UCSD-AML1 (cell line): ENCODE measurements at regions not wholly inside any gene's neighbourhood (a gene's known extent, or its start where the extent isn't known, plus 50 kb on each side); places are given as distances from the start of the nearest gene placed in this dataset.

Experiments
- DNase-seq: peaks from one replicate; lab custom pipeline; 2025; ENCODE audit not compliant: unreplicated experiment; lab: John Stamatoyannopoulos, UW

DNA sequence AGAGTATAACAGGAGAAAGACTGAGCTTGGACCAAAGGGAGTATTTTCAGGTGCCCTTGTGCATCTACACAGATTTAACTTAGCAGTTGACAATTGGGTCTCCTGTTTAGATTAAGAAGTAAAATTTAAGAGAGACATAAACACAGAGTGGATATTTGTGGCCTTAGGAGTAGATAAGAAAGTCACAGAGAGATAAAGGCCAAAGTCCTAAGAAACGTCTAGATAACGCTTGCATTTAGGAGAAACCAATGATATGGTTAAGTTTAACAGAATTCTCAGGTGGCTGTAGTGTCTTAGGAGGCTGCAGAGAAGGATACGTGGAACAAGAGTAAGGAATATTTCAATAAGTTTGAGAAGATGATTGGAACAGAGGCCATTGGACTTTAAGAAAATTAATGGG lies 155.0 kb upstream of the DAB2 start:
- no peak for DNase-seq

DNA sequence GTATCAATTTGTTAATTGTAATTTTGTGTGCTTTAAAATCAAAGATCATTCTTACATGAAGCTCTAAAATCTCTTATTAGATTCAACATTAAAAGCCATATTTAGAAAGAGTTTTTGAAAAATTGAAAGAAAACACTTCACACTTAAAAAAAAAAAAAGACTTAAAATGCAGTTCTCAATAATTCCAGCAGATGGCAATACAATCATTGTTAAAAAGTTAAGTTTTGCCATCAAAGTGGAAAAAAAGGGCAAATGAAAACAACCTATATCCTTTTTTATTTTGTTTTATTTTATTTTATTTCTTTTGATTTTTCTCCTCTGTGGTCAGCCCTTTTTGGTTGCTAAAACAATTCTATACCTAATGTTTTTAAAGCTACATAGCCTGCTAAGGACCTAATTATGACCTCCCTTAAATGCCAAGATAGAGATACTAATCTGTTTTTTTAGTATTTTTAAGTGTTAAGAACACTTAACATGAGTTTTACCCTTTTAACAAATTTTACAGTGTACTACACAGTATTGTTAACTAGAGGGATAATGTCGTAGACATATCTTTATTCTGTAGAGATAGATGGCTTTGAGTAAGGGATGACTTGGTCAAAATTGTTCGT lies 154.2 kb upstream of the DAB2 start:
- DNase-seq: no peak

DNA sequence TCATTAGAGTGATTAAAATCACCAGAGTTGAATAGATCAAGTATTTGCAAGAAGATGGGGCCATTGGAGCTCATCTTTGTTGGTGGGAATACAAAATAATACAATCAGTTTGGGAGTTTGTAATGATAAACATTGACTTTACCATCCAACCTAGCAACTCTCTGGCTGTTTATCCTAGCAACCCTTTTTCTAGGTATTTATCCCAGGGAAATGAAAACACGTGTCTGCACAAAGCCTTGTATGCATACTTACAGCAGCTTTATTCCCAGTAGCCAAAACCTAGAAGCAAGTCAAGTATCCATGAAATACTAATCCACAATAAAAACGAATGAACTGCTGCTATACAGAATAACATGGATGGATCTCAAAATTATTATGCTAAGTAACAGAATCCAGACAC lies 152.7 kb upstream of the DAB2 start:
- DNase-seq: no peak

- DNase-seq: no peak
Measured at GRCh38 chr5:39570403-39571027, 145.7 kb upstream of the DAB2 start.

DNA sequence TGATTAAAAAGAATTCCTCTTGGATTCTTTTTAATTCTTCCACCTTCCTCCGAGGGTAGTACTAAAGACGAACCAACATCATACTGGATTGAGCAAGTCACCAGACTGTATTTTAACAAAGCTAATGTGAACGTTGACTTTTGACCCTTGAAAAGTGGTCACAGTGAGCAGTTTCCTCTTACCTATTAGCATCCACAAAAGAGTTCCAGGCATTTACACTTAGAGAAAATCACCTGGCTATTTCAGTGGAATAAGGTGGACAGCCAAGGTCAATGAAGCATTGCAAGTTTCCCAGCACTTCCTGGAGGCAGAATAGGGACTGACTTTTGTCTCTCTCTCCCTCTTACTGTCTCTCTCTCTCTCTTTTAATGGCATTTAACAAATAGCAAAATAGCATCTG lies 145.1 kb upstream of the DAB2 start:
- DNase-seq: no peak

DNA sequence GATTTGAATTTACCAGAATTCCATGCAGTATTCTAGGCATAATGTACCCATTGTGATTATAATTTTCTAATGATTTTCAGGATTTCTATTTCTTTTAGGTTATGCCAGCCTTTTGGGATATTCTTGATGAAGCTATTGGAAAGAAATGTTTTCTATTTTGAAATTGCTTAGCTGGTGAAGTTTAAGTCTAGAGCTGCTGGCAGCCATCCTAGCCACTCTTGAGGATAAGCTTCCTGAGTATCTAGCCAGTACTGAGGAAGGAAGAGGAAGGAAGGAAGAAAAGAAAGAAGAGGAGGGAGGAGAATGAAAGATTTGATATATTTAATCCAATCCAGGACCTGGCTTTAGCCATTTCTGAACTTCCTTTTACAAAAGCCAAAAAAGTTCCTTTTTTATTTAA lies 142.1 kb upstream of the DAB2 start:
- no peak for DNase-seq

DNA sequence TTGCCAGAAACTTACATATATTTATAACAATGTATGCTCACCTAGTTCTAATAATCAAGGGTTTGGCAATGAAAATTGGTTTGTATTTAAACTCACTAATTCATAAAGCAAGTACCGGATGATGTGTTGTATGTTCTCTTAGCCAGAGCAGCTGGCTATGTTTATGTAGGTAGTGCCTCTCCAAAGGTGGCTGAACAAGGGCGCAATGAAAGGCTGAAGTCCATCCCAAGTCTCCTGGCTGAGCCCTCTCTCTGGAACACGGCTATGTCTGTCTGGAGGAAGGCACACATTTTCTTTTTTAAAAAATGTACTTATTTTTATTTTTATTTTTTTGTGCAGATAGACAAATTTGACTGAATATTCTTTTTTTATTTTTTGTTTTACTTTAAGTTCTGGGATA lies 141.2 kb upstream of the DAB2 start:
- DNase-seq: no peak

- DNase-seq: no peak
Measured at GRCh38 chr5:39561421-39561820, 136.6 kb upstream of the DAB2 start.

DNA sequence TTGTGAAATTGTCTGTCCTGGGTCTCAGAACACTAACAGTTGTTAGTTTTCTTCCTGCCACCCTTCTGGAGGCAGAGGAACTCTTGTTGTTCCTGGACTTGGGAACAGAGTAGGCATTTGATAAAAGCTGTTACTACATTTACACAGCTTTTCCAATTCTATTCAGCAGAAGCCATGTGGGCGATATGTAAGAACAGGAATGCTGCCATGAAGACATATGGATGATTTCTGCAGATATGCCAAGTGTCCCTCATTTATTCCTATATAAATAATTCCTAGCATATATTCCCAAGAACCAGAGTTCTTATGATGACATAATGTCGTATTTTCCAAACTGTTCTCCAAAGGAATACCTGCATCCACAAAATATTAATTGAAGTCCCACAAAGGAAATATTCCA lies 135.9 kb upstream of the DAB2 start:
- no peak for DNase-seq

- no peak for DNase-seq
Measured at GRCh38 chr5:39559923-39560322, 135.1 kb upstream of the DAB2 start.

GRCh38 chr5:39558541-39558940 lies 133.8 kb upstream of the DAB2 start:
- no peak for DNase-seq

DNA sequence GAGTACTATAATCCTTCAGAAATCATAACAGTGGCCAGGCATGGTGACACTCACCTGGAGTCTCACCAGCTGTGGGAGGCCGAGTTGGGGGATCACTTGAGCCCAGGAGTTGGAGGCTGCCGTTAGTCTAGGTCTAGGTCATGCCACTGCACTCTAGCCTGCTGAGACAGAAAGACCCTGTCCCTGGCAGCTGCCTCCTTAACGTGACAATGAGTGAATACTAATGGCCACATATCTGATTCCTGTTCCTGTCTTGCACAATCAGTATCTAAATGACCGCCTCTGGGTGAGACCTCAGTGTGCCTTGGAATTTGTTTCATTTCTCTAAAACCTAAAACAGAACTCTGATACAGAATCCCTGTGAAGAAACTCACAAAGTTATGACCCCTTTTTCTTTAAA lies 131.0 kb upstream of the DAB2 start:
- DNase-seq: no peak

DNA sequence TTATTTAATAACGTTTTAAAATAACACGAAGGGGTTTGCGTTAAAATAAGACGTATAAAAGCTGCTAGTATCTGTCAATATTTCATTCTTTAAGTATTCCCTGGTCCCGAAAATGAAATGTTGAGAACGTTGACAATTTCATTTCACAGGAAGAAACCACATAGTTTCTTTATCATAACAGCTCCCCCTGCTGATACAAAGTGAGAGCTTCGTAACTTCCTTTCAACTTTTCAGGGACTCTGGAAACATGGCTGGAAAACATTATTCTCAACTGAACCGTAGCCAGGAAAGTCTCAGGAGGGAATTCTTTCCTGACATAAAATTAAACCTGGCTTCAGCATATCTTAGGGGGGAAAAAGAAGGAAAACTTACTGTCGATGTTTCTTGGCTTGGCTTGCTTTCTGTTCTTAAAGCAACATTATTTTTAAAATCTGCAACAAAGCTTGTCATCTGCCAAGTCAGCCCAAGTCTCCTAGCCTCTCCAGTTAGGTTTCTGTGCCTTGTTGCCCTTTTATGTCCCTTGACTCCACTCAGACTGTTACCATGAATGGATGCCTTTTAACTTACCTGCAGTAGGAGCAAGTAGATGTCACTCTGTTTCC lies 122.9 kb upstream of the DAB2 start:
- DNase-seq: no peak

GRCh38 chr5:39544941-39545340 lies 120.2 kb upstream of the DAB2 start:
- DNase-seq: no peak

DNA sequence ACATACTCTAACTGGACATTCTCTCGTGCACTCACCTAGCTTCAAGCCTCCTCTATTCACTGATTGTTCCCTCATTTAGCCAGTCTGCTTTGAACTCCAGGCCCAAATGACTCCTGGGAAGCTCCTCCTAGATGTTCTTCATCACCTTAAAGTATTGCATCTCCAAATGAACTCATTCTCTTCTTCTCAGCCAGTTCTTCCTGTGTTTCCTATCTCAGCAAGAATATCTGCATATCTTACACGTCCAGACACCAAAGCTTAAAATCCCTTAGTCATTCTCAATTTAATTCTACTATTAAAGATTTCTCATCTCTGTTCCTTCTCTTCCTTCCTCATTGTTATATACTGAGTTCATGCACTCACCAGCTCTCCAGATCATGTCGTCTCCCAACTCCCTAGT lies 118.6 kb upstream of the DAB2 start:
- no peak for DNase-seq

- no peak for DNase-seq
Measured at GRCh38 chr5:39542511-39543285, 117.9 kb upstream of the DAB2 start.

GRCh38 chr5:39541920-39542319 lies 117.1 kb upstream of the DAB2 start:
- no peak for DNase-seq

DNA sequence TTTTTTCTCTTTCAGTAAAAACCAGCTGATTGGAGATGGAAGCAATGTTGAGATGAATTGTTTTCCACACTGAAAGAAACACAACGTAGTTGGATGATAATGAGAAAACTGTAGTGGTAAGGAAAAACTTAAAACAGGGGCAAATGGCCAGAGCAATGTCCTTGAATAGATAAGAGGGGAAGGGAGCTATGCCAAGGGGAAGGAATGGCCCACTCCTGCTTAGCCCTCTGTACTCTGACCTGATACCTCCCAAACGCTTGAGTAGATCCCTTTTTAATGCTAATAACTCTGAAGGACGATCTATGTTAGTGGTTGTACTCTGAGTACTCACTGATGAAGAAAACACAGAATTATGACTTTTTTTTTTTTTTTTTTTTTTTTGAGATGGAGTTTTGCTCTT lies 114.7 kb upstream of the DAB2 start:
- no peak for DNase-seq

DNA sequence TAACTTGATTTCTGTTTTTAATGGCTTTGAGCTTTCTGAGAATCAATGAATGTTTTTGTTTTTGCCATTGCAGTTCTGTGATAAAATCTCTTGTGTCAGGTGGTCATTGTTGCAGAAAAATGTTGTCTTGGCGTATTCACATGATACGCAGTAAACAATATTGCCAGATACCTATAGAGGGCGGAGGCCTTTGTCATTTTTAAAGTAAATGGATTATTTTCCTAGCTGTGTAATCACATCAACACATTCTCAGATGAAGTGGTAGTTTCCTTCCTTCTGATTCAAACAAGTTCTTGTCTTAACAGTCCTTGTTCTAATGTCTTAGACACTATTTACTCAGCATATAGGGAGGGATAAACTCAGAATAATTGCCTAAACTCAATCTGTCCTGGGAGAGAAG lies 109.9 kb upstream of the DAB2 start:
- DNase-seq: no peak

DNA sequence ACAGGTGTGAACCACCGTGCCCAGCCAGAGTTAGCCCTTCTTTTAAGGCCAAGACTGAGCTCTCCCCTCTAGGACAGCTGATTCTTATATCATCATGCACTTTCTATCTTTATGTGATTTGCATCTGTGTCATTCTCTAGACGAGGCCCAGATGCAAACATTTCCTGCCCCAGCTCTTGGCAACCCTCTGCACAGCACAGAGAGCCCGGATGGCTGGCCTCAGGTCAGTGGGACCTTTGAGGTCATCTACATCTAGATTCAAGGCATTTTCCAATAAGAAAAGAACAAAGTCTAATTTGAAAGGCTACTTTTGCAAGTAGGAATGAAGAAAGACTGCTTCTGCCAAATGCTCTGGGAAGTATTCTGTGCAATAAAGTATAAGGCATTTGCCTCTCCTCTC lies 109.0 kb upstream of the DAB2 start:
- DNase-seq: no peak

- no peak for DNase-seq
Measured at GRCh38 chr5:39532511-39532910, 107.7 kb upstream of the DAB2 start.

DNA sequence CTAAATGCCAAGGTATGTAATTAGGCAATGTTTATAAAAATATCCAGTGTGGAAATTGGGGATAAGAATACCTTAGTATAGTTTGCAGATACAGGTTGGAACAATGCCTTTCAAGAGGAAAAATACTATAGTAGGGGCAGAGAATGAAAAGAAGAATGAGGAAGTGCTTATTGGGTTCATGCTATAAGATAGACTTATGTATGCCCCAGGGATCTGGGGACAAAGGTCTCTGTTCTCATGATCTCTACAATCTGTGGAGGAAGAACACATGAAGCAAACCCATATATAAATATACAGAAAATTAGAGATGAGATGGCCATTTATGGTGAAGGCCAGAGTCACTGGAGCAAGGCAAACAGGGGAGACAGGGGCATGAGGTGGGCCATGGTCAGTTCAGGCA lies 106.5 kb upstream of the DAB2 start:
- DNase-seq: no peak
